Stimulated activated CD4-positive, alpha-beta T cell treated with anti-CD3 and anti-CD28 coated beads, Interleukin-2, amount 100 ng/mL, for 24 hours (primary cell): ENCODE measurements at regions not wholly inside any gene's neighbourhood (a gene's known extent, or its start where the extent isn't known, plus 50 kb on each side); places are given as distances from the start of the nearest gene placed in this dataset.
"Not testable (repeated sequence)": the region's sequence is repeated elsewhere in the genome, so short reads cannot be mapped to it uniquely, and the experiment has no call there.

Experiments
- DNase-seq, 2 donors: peaks; one replicate each; pipeline ENCODE4 v3.0.0-alpha.2; 2020

- DNase-seq, result peak; percentile 68 to 71
Measured at GRCh38 chr2:174697255-174697654, 67.0 kb downstream of the CHRNA1 start.

- no peak for DNase-seq
Measured at GRCh38 chr2:174694920-174695319, 69.4 kb downstream of the CHRNA1 start.

- no peak for DNase-seq
Measured at GRCh38 chr2:174694196-174694878, 69.9 kb downstream of the CHRNA1 start.

GRCh38 chr2:174693344-174693743, 70.9 kb downstream of the CHRNA1 start:
- no peak for DNase-seq

- no peak for DNase-seq
Measured at GRCh38 chr2:174692256-174692919, 71.9 kb downstream of the CHRNA1 start.

GRCh38 chr2:174691201-174691779, 73.0 kb downstream of the CHRNA1 start:
- DNase-seq, result no peak

GRCh38 chr2:174690026-174690425, 74.2 kb downstream of the CHRNA1 start:
- DNase-seq, result no peak

- DNase-seq, result no peak
Measured at GRCh38 chr2:174688079-174688478, 76.2 kb downstream of the CHRNA1 start.

GRCh38 chr2:174686430-174686829, 77.8 kb downstream of the CHRNA1 start:
- no peak for DNase-seq

- DNase-seq, result peak in 1 of 2 donors; percentile 30
Measured at GRCh38 chr2:174683392-174683759, 80.9 kb downstream of the CHRNA1 start.

- peak; percentile 58 to 60 for DNase-seq
Measured at GRCh38 chr2:174682578-174683391, 81.5 kb downstream of the CHRNA1 start.

- peak; percentile 55 to 57 for DNase-seq
Measured at GRCh38 chr2:174682007-174682577, 82.2 kb downstream of the CHRNA1 start.

GRCh38 chr2:174681099-174682006, 82.9 kb downstream of the CHRNA1 start:
- no peak for DNase-seq

- no peak for DNase-seq
Measured at GRCh38 chr2:174680221-174680620, 82.6 kb upstream of the WIPF1 start.

GRCh38 chr2:174678395-174678794, 80.8 kb upstream of the WIPF1 start:
- no peak for DNase-seq

GRCh38 chr2:174675615-174676014, 78.0 kb upstream of the WIPF1 start:
- no peak for DNase-seq

GRCh38 chr2:174673876-174674275, 76.3 kb upstream of the WIPF1 start:
- no peak for DNase-seq

- DNase-seq, result no peak
Measured at GRCh38 chr2:174673440-174673839, 75.8 kb upstream of the WIPF1 start.

GRCh38 chr2:174671532-174671931, 73.9 kb upstream of the WIPF1 start:
- not testable (repeated sequence) for DNase-seq

GRCh38 chr2:174670446-174670845, 72.8 kb upstream of the WIPF1 start:
- no peak for DNase-seq

GRCh38 chr2:174669336-174669735, 71.7 kb upstream of the WIPF1 start:
- DNase-seq, result no peak

GRCh38 chr2:174668075-174668474, 70.5 kb upstream of the WIPF1 start:
- DNase-seq, result no peak
